GM23248 (cell line): ENCODE measurements at regions not wholly inside any gene's neighbourhood (a gene's known extent, or its start where the extent isn't known, plus 50 kb on each side); places are given as distances from the start of the nearest gene placed in this dataset.

ENCODE experiments used
- DNase-seq: peaks from one replicate; pipeline ENCODE4 v3.0.0-alpha.2; 2015
- H2AFZ ChIP-seq: fragments of 200-600 bp; sonication (generic); 2 replicates; pipeline ENCODE4 v1.6.1; 2016; ENCODE audit warnings: antibody characterized with exemption
- H3F3A ChIP-seq: fragments of 200-600 bp; sonication (generic); 2 replicates; pipeline ENCODE4 v1.6.1; 2016; ENCODE audit warnings: mild to moderate bottlenecking, antibody characterized with exemption, mixed run types; ENCODE audit not compliant: insufficient read depth
- H3K27ac ChIP-seq: fragments of 200-600 bp; sonication (generic); 2 replicates; pipeline ENCODE4 v1.5.1; 2016; ENCODE audit warnings: mild to moderate bottlenecking
- H3K27me3 ChIP-seq: fragments of 200-600 bp; sonication (generic); replicated peaks from 2 replicates; pipeline ENCODE4 v1.6.1; 2016; ENCODE audit warnings: mild to moderate bottlenecking; ENCODE audit not compliant: insufficient read depth
- H3K36me3 ChIP-seq: fragments of 200-600 bp; sonication (generic); 2 replicates; pipeline ENCODE4 v1.6.1; 2016; ENCODE audit warnings: low read depth, mild to moderate bottlenecking
- H3K4me1 ChIP-seq: fragments of 200-600 bp; sonication (generic); 2 replicates; pipeline ENCODE4 v1.6.1; 2016; ENCODE audit warnings: mild to moderate bottlenecking; ENCODE audit not compliant: insufficient read depth
- H3K4me2 ChIP-seq: fragments of 200-600 bp; sonication (generic); one replicate; pipeline ENCODE4 v1.6.1; 2016; ENCODE audit warnings: mild to moderate bottlenecking; ENCODE audit not compliant: unreplicated experiment
- H3K4me3 ChIP-seq: fragments of 200-600 bp; sonication (generic); 2 replicates; pipeline ENCODE4 v1.5.1; 2016; ENCODE audit warnings: mild to moderate bottlenecking
- H3K79me2 ChIP-seq: fragments of 200-600 bp; sonication (generic); 2 replicates; pipeline ENCODE4 v1.6.1; 2016; ENCODE audit warnings: mild to moderate bottlenecking; ENCODE audit not compliant: insufficient read depth
- H3K9ac ChIP-seq: fragments of 200-600 bp; sonication (generic); 2 replicates; pipeline ENCODE4 v1.6.1; 2016; ENCODE audit warnings: mild to moderate bottlenecking
- H3K9me2 ChIP-seq: fragments of 200-600 bp; sonication (generic); 2 replicates; pipeline ENCODE4 v1.6.1; 2016; ENCODE audit warnings: mixed run types, mild to moderate bottlenecking, moderate library complexity; ENCODE audit not compliant: insufficient read depth
- H3K9me3 ChIP-seq: fragments of 200-600 bp; sonication (generic); one replicate; pipeline ENCODE4 v1.6.1; 2017; ENCODE audit warnings: low read depth
- H4K20me1 ChIP-seq: fragments of 200-600 bp; sonication (generic); 2 replicates; pipeline ENCODE4 v1.6.0; 2016; ENCODE audit not compliant: insufficient read depth
- EZH2 ChIP-seq: fragments of 200-600 bp; sonication (generic); IDR thresholded peaks from 2 replicates; pipeline ENCODE4 v1.6.1; 2018; ENCODE audit warnings: antibody characterized with exemption, mild to moderate bottlenecking; ENCODE audit not compliant: insufficient read depth, poor library complexity, severe bottlenecking
- EZH2phosphoT487 ChIP-seq: fragments of 200-600 bp; sonication (generic); IDR thresholded peaks from 2 replicates; pipeline ENCODE4 v1.6.1; 2018; ENCODE audit warnings: antibody characterized with exemption, moderate library complexity, mild to moderate bottlenecking, low read depth; ENCODE audit not compliant: insufficient read depth
- WGBS, 2 experiments: methylation state at CpG; one replicate each; pipeline ENCODE4 v1.1.6; 2015 to 2017; ENCODE audit warnings: low lambda C conversion rate in 2 of 2, low coverage in 1 of 2; ENCODE audit errors: missing lambda C conversion rate in 2 of 2; 5-methylcytosine and 5-hydroxymethylcytosine counted together
- in situ Hi-C: fragments of 300-500 bp; cut with MboI; formaldehyde crosslinking; loops from 2 replicates; pipeline ENCODE4 v1.15.0; 2020

GRCh38 chr15:67980773-67981685, 73.1 kb upstream of the PIAS1 start:
- peaks cover 7% of the 10 kb centered on the region; the same call in 1 of the 2 replicates for H3K27me3 ChIP-seq
- H3K79me2 ChIP-seq: no peaks in the 10 kb centered on the region
- WGBS, 2 experiments: 69 to 76% methylated on average over 4 of the region's 4 CpGs
- H4K20me1 ChIP-seq: no peaks in the 10 kb centered on the region
- H3F3A ChIP-seq: no peaks in the 10 kb centered on the region
- H3K4me1 ChIP-seq: no peaks in the 10 kb centered on the region
- no peak overlapping the region for H3K9ac ChIP-seq
- DNase-seq: no peak
- no peaks in the 10 kb centered on the region for H3K36me3 ChIP-seq
- in situ Hi-C loops: no loop called here
- no peak overlapping the region for H2AFZ ChIP-seq
- no peak overlapping the region for H3K4me2 ChIP-seq
- H3K27ac ChIP-seq: no peak overlapping the region
- H3K9me2 ChIP-seq: no peaks in the 10 kb centered on the region
- H3K9me3 ChIP-seq: no peaks in the 10 kb centered on the region
- TF ChIP-seq EZH2phosphoT487 (no peak), EZH2 (no peak)
- H3K4me3 ChIP-seq: no peak overlapping the region

- no peaks in the 10 kb centered on the region for H3K9me3 ChIP-seq
- H3K4me3 ChIP-seq: no peak overlapping the region
- DNase-seq: no peak
- no peak overlapping the region for H2AFZ ChIP-seq
- no peaks in the 10 kb centered on the region for H3K4me1 ChIP-seq
- no peak overlapping the region for H3K27ac ChIP-seq
- H3K9me2 ChIP-seq: no peaks in the 10 kb centered on the region
- H3K27me3 ChIP-seq: peaks cover 5% of the 10 kb centered on the region; the same call in 1 of the 2 replicates
- 59 to 70% methylated on average over 3 of the region's 3 CpGs for WGBS, 2 experiments
- in situ Hi-C loops: no loop called here
- no peak overlapping the region for H3K4me2 ChIP-seq
- H3F3A ChIP-seq: no peaks in the 10 kb centered on the region
- no peaks in the 10 kb centered on the region for H3K79me2 ChIP-seq
- no peaks in the 10 kb centered on the region for H3K36me3 ChIP-seq
- H4K20me1 ChIP-seq: no peaks in the 10 kb centered on the region
- TF ChIP-seq EZH2phosphoT487 (no peak), EZH2 (no peak)
- H3K9ac ChIP-seq: no peak overlapping the region
Measured at GRCh38 chr15:67981848-67982247, 72.3 kb upstream of the PIAS1 start.

- Histone ChIP-seq H3F3A (no peaks in the 10 kb centered on the region), H3K9me2 (no peaks in the 10 kb centered on the region), H3K9me3 (no peaks in the 10 kb centered on the region), H3K36me3 (no peaks in the 10 kb centered on the region), H2AFZ (no peak overlapping the region), H3K9ac (no peak overlapping the region), H3K79me2 (no peaks in the 10 kb centered on the region), H3K4me2 (no peak overlapping the region), H3K4me1 (no peaks in the 10 kb centered on the region), H3K27ac (no peak overlapping the region), H3K4me3 (no peak overlapping the region), H3K27me3 (peaks cover 23% of the 10 kb centered on the region), H4K20me1 (no peaks in the 10 kb centered on the region)
- TF ChIP-seq EZH2phosphoT487 (no peak), EZH2 (no peak)
- WGBS, 2 experiments: 77 to 81% methylated on average over 2 of the region's 2 CpGs
- in situ Hi-C loops: no loop called here
- no peak for DNase-seq
Measured at GRCh38 chr15:67991706-67992105, 62.4 kb upstream of the PIAS1 start.

- Histone ChIP-seq H3F3A (no peaks in the 10 kb centered on the region), H3K9me2 (no peaks in the 10 kb centered on the region), H3K27ac (no peak overlapping the region), H3K4me1 (no peaks in the 10 kb centered on the region), H2AFZ (no peak overlapping the region), H3K4me3 (no peak overlapping the region), H4K20me1 (no peaks in the 10 kb centered on the region), H3K36me3 (no peaks in the 10 kb centered on the region), H3K27me3 (peaks cover 17% of the 10 kb centered on the region), H3K79me2 (no peaks in the 10 kb centered on the region), H3K9ac (no peak overlapping the region), H3K4me2 (no peak overlapping the region), H3K9me3 (no peaks in the 10 kb centered on the region)
- WGBS, 2 experiments: 58 to 66% methylated on average over 5 of the region's 5 CpGs
- TF ChIP-seq EZH2phosphoT487: no peak
- TF ChIP-seq EZH2: no peak
- DNase-seq: no peak
- in situ Hi-C loops: no loop called here
Measured at GRCh38 chr15:67992411-67992810, 61.7 kb upstream of the PIAS1 start.
